T-helper 1 cell (primary cell): ENCODE measurements at regions not wholly inside any gene's neighbourhood (a gene's known extent, or its start where the extent isn't known, plus 50 kb on each side); places are given as distances from the start of the nearest gene placed in this dataset.
"Not testable (repeated sequence)": the region's sequence is repeated elsewhere in the genome, so short reads cannot be mapped to it uniquely, and the experiment has no call there.

ENCODE experiments used
- DNase-seq, 5 donors: peaks; one replicate each; pipeline ENCODE4 v3.0.0-alpha.2; 2012 to 2020

DNA sequence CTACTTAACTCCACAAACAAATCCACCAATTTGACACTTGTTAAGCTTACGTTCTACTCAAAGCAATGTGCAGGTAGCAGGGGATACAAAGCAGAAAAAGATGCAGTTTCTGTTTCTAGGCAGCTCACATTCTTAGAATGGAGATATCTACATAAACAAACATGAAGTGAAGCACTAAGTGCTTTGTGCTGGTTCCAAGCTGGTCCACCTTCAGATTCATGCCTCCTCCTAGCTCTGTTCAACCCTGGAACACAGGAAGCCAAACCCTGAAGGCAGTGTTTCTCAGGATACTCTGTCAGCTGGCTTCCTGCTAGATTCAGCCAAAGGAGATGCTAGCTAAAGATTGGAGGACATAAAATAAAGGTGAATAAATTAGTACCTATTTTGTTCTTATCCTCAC lies 55.3 kb upstream of the NOL4 start:
- no peak for DNase-seq

- no peak for DNase-seq
Measured at GRCh38 chr18:34280653-34281052, 55.9 kb upstream of the NOL4 start.

GRCh38 chr18:34281290-34281689 lies 56.6 kb upstream of the NOL4 start:
- DNase-seq: no peak

GRCh38 chr18:34281722-34282121 lies 57.0 kb upstream of the NOL4 start:
- no peak for DNase-seq

- DNase-seq: no peak
Measured at GRCh38 chr18:34283506-34283905, 58.8 kb upstream of the NOL4 start.

- DNase-seq: no peak
Measured at GRCh38 chr18:34287825-34288224, 63.1 kb upstream of the NOL4 start.

DNA sequence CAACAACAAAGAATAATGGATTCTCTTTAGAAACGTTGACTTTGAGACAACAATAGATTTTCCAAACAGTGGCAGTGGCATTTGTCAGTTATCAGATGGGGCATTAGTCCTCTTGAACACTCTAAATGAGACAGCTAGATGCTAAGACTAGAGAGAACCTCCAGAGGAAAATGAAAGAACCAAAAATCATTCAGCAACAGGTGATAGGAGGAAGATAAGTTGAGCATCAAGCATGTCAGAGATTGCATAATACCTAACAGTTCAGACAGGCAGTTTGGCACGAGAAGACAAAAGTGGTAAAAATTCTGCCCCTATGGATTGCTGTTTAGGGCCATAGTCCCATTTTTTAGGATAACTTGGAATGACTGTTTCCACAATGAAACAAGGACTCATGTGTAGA lies 67.9 kb upstream of the NOL4 start:
- no peak for DNase-seq

DNA sequence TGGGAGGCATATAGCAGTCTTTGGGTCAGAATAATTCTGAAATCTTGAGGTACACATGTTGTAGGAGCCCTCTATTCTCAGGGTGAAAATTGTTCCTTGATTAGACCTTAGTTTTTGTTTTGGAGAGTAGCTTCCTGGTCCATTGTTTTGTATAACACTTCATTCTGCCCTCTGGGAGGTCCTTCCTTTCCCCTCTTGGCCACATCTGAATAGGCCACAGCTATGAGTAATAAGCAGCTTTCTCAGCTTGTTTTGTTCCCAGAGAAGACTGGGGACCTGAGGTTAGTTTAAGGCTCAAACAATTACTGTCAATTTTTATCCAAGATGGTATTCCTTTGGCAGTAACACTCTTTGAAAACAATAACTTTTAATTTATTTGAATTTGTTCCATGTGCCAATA lies 72.6 kb upstream of the NOL4 start:
- no peak for DNase-seq

DNA sequence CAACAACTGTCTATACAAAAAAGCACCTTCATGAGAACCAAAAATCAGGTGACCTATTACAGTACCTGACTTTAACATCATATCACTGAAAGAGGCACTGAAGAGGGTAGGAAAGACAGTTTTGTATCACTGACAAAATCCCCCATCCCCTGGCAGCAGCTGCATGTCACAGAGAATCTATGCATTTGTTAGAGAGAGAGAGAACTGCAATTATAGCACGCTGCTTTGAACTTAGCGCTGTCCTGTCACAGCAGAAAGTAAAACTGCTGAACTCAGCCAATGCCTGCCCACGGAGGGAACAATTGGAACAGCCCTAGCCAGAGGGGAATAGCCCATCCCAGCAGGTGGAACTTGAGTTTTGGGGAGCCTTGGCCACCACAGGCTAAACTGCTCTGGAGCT lies 75.1 kb upstream of the NOL4 start:
- no peak for DNase-seq

- no peak for DNase-seq
Measured at GRCh38 chr18:34311468-34311867, 86.8 kb upstream of the NOL4 start.

DNA sequence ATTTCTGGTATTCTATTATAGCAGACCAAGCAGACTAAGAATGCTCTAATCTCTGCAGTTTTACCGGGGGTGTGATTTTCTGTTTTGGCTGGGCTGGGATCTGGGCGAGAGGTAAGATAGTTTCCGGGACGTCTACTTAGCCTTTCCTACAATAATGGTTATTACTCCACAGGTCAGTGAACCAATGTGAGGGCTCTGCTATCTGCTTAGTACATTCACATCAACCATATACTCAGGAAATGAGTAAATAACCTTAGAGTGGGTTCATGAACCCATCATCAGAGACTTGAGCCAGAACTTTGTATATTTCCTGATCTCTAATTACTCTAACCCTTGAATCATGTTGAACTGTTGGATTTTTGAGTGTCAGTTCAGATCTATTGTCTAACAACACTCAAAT lies 90.1 kb upstream of the NOL4 start:
- no peak for DNase-seq

DNA sequence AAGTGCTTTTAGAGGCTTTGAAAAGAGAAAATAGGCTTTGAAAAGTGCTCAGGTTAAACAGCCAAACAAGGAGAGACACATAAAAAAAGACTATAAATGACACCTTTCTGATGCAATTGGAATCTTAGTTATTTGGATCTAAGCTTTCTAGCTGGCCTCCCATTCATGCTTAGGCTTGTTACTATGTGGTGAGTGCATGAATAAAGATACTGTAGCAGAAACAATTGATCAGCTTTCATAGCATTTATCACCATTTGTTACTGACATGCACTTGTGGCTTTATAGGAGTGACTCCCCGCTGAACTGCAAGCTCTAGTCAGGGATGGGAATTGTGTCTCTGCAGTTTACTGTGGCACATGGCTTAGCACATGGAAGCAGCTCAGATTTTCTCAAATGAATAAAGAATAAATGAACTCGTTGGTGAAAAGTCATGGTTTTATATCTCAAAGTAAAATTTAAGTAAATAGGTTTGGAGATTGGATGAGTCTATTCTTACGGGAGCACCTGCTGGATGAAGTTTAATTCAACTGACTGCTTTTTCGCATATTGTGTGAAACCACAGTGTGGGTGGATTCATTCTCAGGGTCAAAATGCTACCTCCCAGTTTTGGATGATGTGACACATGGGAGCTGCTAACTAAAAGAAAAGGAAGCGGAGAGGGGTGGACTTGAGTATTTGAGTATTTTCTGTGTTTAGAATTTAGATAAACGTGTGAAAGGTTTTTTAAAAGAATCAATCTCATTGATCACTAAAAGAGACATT lies 91.1 kb upstream of the NOL4 start:
- DNase-seq: no peak

GRCh38 chr18:34320267-34320666 lies 95.6 kb upstream of the NOL4 start:
- no peak for DNase-seq

- DNase-seq: no peak
Measured at GRCh38 chr18:34321066-34321465, 96.4 kb upstream of the NOL4 start.

- no peak for DNase-seq
Measured at GRCh38 chr18:34322365-34323289, 97.9 kb upstream of the NOL4 start.

DNA sequence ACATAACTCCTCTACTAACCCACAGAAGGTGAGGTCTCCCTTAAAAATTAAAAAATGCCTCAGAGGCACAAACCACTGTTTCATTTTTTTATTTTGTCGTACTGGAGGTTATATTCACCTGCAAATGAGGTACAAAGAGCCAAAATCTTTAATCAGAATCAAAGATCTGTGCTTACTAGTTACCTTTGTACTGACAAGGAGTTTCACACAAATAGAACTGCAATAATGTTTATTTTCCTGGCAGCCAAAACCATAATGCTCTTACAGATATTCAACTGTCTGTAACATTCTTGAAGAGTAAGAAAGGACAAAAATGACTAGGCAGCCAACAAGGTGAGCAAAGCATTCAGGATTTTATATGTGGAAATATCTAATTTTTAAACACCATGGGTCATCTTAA lies 105.1 kb upstream of the NOL4 start:
- DNase-seq: no peak

DNA sequence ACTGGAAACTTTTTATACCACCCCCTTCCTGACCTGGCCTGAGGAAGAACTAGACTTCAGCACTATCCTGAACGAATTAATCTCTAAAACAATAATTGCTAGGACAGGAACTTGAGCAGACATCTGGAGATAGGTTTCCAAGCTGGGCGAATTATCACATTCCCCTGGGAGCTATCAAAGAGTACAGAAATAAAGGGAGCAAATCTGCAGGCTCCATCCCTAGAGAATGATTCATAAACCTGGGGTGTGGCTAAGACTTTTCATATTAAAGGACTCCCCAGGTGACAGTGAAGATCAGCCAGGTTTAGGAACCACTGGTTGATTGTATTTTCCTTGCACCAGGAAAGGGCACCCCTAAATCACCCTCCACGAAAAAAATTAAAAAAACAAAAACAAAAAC lies 105.6 kb upstream of the NOL4 start:
- DNase-seq: no peak

GRCh38 chr18:34330907-34331306 lies 106.2 kb upstream of the NOL4 start:
- not testable (repeated sequence) for DNase-seq

- DNase-seq: not testable (repeated sequence)
Measured at GRCh38 chr18:34331343-34331742, 106.6 kb upstream of the NOL4 start.

- no peak for DNase-seq
Measured at GRCh38 chr18:34339155-34339554, 114.4 kb upstream of the NOL4 start.

DNA sequence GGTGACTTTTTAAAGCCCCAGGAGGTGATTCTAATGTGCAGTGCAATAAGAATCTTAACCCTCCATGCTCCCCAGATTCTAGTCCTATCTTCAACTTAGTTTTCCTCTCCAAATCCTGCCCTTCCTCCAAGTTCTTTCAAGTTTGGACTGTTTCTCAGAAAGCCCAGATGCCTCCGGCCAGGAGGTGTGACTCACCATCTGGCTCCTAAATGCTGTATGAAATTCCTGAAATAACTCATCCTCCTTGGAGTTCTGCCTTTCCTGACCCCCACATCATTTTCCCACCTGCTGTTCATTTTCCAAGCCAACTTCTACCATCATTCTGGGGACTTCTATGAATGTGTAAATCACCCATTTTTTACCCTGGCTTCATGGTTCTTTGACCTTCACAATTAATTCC lies 118.2 kb upstream of the NOL4 start:
- DNase-seq: no peak

- DNase-seq: no peak
Measured at GRCh38 chr18:34345738-34346137, 121.0 kb upstream of the NOL4 start.

- no peak for DNase-seq
Measured at GRCh38 chr18:34350778-34351177, 126.1 kb upstream of the NOL4 start.
